Activated effector memory CD4-positive, alpha-beta T cell treated with anti-CD3 and anti-CD28 coated beads, Interleukin-2, amount 50 U/mL, for 16 hours (primary cell): ENCODE measurements at regions not wholly inside any gene's neighbourhood (a gene's known extent, or its start where the extent isn't known, plus 50 kb on each side); places are given as distances from the start of the nearest gene placed in this dataset.
A peak's percentile ranks its signal among the peaks of the same experiment; 100 is the strongest.
"Not testable (repeated sequence)": the region's sequence is repeated elsewhere in the genome, so short reads cannot be mapped to it uniquely, and the experiment has no call there.

Experiments used
- DNase-seq: peaks from one replicate; pipeline ENCODE4 v3.0.0-alpha.2; 2020

GRCh38 chr21:5138687-5139086 lies 5382.7 kb upstream of the TPTE start:
- DNase-seq = peak; percentile 9

- not testable (repeated sequence) for DNase-seq
Measured at GRCh38 chr21:5139528-5139927, 5381.9 kb upstream of the TPTE start.

GRCh38 chr21:5143011-5143410 lies 5378.4 kb upstream of the TPTE start:
- peak; percentile 53 for DNase-seq

- DNase-seq = peak; percentile 46
Measured at GRCh38 chr21:5144731-5145130, 5376.7 kb upstream of the TPTE start.

- DNase-seq = peak; percentile 70
Measured at GRCh38 chr21:5147685-5148084, 5373.7 kb upstream of the TPTE start.

GRCh38 chr21:5149222-5149621 lies 5372.2 kb upstream of the TPTE start:
- DNase-seq = not testable (repeated sequence)

GRCh38 chr21:5153842-5154640 lies 5367.3 kb upstream of the TPTE start:
- peak; percentile 63 for DNase-seq

GRCh38 chr21:5154641-5154982 lies 5366.8 kb upstream of the TPTE start:
- DNase-seq = peak; percentile 95

GRCh38 chr21:5162693-5163574 lies 5358.4 kb upstream of the TPTE start:
- not testable (repeated sequence) for DNase-seq

GRCh38 chr21:5165829-5166228 lies 5355.6 kb upstream of the TPTE start:
- not testable (repeated sequence) for DNase-seq
